Endometrium (tissue), 2 donors: ENCODE measurements at regions not wholly inside any gene's neighbourhood (a gene's known extent, or its start where the extent isn't known, plus 50 kb on each side); places are given as distances from the start of the nearest gene placed in this dataset.
"Not testable (repeated sequence)": the region's sequence is repeated elsewhere in the genome, so short reads cannot be mapped to it uniquely, and the experiment has no call there.

Source experiments
- FAIRE-seq: peaks from 2 replicates; lab custom pipeline; 2012; peaks lifted over from hg19 to GRCh38; lab: Jason Lieb, UNC
- donor health status: control.
- donor health status: control.

GRCh38 chr10:23966504-23967051, 242.4 kb upstream of the KIAA1217 start:
- no peak for FAIRE-seq

- FAIRE-seq, result no peak
Measured at GRCh38 chr10:23968301-23968700, 240.6 kb upstream of the KIAA1217 start.

GRCh38 chr10:23974746-23975272, 234.1 kb upstream of the KIAA1217 start:
- no peak for FAIRE-seq

GRCh38 chr10:23975431-23975830, 233.5 kb upstream of the KIAA1217 start:
- FAIRE-seq, result no peak

GRCh38 chr10:23976275-23976674, 232.7 kb upstream of the KIAA1217 start:
- FAIRE-seq, result no peak

- FAIRE-seq, result no peak
Measured at GRCh38 chr10:23978317-23978716, 230.6 kb upstream of the KIAA1217 start.

GRCh38 chr10:23980094-23980493, 228.8 kb upstream of the KIAA1217 start:
- FAIRE-seq, result no peak

- no peak for FAIRE-seq
Measured at GRCh38 chr10:23981520-23982309, 227.2 kb upstream of the KIAA1217 start.

GRCh38 chr10:23984405-23984804, 224.5 kb upstream of the KIAA1217 start:
- not testable (repeated sequence) for FAIRE-seq

GRCh38 chr10:23988006-23988405, 220.9 kb upstream of the KIAA1217 start:
- FAIRE-seq, result no peak

- FAIRE-seq, result peak; percentile 84
Measured at GRCh38 chr10:23994459-23995046, 214.4 kb upstream of the KIAA1217 start.

- FAIRE-seq, result no peak
Measured at GRCh38 chr10:23999445-23999844, 209.5 kb upstream of the KIAA1217 start.

- no peak for FAIRE-seq
Measured at GRCh38 chr10:24000271-24000813, 208.6 kb upstream of the KIAA1217 start.

GRCh38 chr10:24006741-24007140, 202.2 kb upstream of the KIAA1217 start:
- no peak for FAIRE-seq

GRCh38 chr10:24007359-24007758, 201.6 kb upstream of the KIAA1217 start:
- no peak for FAIRE-seq

- FAIRE-seq, result peak; percentile 64
Measured at GRCh38 chr10:24008164-24009091, 200.5 kb upstream of the KIAA1217 start.

- FAIRE-seq, result no peak
Measured at GRCh38 chr10:24009115-24009514, 199.8 kb upstream of the KIAA1217 start.

GRCh38 chr10:24009736-24010135, 199.2 kb upstream of the KIAA1217 start:
- no peak for FAIRE-seq

- FAIRE-seq, result no peak
Measured at GRCh38 chr10:24010436-24010970, 198.4 kb upstream of the KIAA1217 start.

- no peak for FAIRE-seq
Measured at GRCh38 chr10:24012249-24012803, 196.6 kb upstream of the KIAA1217 start.

GRCh38 chr10:24027107-24027506, 181.8 kb upstream of the KIAA1217 start:
- no peak for FAIRE-seq
